ENCODE measurements at regions not wholly inside any gene's neighbourhood (a gene's known extent, or its start where the extent isn't known, plus 50 kb on each side); places are given as distances from the start of the nearest gene placed in this dataset.

- Mint-ChIP-seq H3K27me3 (peaks cover 12% of the 10 kb centered on the region), H3K27ac (no peak overlapping the region)
Observed at GRCh38 chr1:199970125-199970524, 57.4 kb upstream of the NR5A2 start.

DNA sequence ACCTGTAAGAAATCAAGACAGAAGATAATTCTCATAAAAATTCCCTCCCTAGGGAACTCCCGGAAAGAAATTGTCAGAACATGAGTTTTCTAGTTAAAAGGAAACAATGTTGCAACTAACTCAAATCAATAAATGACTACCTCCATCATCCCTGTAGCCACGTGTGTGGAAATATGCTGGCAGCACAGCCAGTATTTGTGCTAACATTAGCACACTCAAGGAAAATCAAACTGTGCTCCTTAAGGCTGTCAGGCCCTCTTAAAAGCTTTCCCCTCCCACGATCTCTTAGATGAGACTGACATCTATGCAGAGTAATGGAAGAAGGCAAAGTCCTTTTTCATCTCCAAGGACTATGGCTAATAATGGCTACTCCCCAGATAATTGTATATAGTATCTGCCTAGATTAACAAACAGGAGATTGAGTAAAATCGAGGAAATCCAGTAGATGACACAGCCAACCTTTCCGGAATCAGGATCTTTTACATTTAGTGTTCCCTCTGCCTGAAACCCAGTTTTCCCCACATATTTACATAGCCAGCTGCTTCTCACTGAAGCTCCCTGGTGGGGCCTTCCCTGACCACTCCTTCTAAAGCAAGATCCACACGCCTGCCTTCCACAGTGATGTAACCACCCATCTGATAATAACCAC lies 50.9 kb upstream of the NR5A2 start:
- TF ChIP-seq, protein P1, sequence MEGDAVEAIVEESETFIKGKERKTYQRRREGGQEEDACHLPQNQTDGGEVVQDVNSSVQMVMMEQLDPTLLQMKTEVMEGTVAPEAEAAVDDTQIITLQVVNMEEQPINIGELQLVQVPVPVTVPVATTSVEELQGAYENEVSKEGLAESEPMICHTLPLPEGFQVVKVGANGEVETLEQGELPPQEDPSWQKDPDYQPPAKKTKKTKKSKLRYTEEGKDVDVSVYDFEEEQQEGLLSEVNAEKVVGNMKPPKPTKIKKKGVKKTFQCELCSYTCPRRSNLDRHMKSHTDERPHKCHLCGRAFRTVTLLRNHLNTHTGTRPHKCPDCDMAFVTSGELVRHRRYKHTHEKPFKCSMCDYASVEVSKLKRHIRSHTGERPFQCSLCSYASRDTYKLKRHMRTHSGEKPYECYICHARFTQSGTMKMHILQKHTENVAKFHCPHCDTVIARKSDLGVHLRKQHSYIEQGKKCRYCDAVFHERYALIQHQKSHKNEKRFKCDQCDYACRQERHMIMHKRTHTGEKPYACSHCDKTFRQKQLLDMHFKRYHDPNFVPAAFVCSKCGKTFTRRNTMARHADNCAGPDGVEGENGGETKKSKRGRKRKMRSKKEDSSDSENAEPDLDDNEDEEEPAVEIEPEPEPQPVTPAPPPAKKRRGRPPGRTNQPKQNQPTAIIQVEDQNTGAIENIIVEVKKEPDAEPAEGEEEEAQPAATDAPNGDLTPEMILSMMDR (IDR thresholded peaks at IDR 0.05; ENCODE audit: unreplicated experiment), result no peak
- no peak overlapping the region for H3K27ac Mint-ChIP-seq

More at GRCh38 chr1:199970125-199970524, 57.4 kb upstream of the NR5A2 start:
- H3K36me3 Mint-ChIP-seq (ENCODE audit: insufficient read depth), result no peaks in the 10 kb centered on the region
- no peak for DNase-seq (ENCODE audit: low spot score, unreplicated experiment)
- no peak overlapping the region for H3K4me3 Mint-ChIP-seq (ENCODE audit: low read depth)
- TF ChIP-seq, protein P1 (IDR thresholded peaks at IDR 0.05; ENCODE audit: unreplicated experiment), result no peak
- no peaks in the 10 kb centered on the region for H3K9me3 Mint-ChIP-seq (ENCODE audit: low read depth)
- no peaks in the 10 kb centered on the region for H3K4me1 Mint-ChIP-seq (ENCODE audit: low read depth)

More for the DNA sequence above, 50.9 kb upstream of the NR5A2 start:
- H3K27me3 Mint-ChIP-seq, result peaks cover 12% of the 10 kb centered on the region
- H3K36me3 Mint-ChIP-seq (ENCODE audit: insufficient read depth), result no peaks in the 10 kb centered on the region
- H3K4me1 Mint-ChIP-seq (ENCODE audit: low read depth), result peaks cover 10% of the 10 kb centered on the region
- H3K4me3 Mint-ChIP-seq (ENCODE audit: low read depth), result no peak overlapping the region
- no peak for DNase-seq (ENCODE audit: low spot score, unreplicated experiment)
- no peaks in the 10 kb centered on the region for H3K9me3 Mint-ChIP-seq (ENCODE audit: low read depth)

Small RNA genes lying in the stretch of these regions (microRNA-seq; reads per million reads assigned to microRNA genes)
- 103 reads per million, percentile 55 among the genes with 10 or more reads in this experiment for gene MIR181A1 (ENCODE audit: borderline number of aligned reads, unreplicated experiment)
- gene MIR181B1 (ENCODE audit: borderline number of aligned reads, unreplicated experiment), result 5.4 reads per million
